ENCODE measurements at regions not wholly inside any gene's neighbourhood (a gene's known extent, or its start where the extent isn't known, plus 50 kb on each side); places are given as distances from the start of the nearest gene placed in this dataset. TPM values are rescaled to one million over a fixed set of nuclear protein-coding genes. Genes with fewer than 3 reads are reported as not detected.

Small RNAs in the stretch of these regions (small RNA-seq; reads per million reads assigned to genes)
- gene AL389895.1 (ENCODE audit: low replicate concordance), result not detected
